ENCODE measurements at regions not wholly inside any gene's neighbourhood (a gene's known extent, or its start where the extent isn't known, plus 50 kb on each side); places are given as distances from the start of the nearest gene placed in this dataset.

DNA sequence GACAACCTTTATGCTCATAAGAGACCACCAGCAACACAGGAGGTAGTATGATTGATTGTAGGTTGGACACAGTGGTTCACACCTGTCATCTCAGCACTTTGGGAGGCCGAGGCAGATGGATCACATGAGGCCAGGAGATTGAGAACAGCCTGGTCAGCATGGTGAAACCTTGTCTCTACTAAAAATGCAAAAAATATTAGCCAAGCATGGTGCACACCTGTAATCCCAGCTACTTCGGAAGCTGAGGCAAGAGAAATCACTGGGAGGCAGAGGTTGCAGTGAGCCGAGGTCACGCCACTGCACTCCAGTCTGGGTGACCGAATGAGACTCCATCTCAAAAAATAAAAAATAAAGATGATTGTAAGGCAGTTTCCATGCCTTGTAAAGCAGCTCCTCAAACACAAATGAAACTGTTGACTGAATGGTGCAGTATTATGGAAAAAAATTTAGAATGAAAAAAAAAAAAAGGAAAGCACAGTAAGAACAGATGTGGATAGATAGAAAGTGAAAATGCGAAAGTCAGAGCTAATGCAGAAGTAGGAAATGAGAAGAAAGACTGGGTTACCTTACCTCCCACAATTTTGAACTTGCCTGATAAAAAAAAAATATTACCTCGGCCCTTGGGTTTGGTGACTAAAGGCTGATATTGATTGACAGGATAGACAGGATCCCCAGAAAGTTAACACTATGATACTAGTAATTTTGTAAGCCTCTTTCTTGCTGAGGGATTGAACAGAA lies 249.2 kb upstream of the TRAM1L1 start:
- ChIA-PET CTCF (no interaction called here), POLR2A (no interaction called here)
- TF ChIP-seq TARDBP (IDR thresholded peaks at IDR 0.05): no peak
- TF ChIP-seq ARNT (IDR thresholded peaks at IDR 0.05): no peak
- TF ChIP-seq HDGF (IDR thresholded peaks at IDR 0.05; ENCODE audit: borderline replicate concordance): no peak
- no peak for TF ChIP-seq FOXM1 (IDR thresholded peaks at IDR 0.05; ENCODE audit: borderline replicate concordance)
- TF ChIP-seq BHLHE40 (IDR thresholded peaks at IDR 0.05; ENCODE audit: borderline replicate concordance): no peak
- DNase-seq (ENCODE audit: extremely low spot score): no peak

DNA sequence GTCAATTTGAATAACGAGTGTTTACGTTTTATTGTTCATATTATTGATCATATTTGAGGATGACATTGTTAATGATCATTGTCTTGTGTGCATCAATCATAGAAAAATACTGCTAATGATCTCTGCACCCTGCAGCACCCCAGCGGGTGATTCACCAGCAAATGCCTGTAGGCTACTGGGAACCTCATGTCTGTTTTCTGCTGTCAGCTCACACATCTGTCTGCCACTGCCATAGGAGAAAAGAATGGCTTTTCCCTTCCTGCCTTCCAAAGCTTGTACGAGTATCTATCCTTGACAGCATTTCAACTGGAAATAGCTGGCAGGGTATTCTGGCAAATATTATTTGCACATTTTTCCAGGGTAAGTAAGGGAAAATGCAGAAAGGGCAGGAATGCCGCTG lies 272.1 kb upstream of the TRAM1L1 start:
- POLR2A ChIA-PET: no interaction called here
- no peak for DNase-seq (ENCODE audit: extremely low spot score)
- no peak for TF ChIP-seq BHLHE40 (IDR thresholded peaks at IDR 0.05; ENCODE audit: borderline replicate concordance)
- TF ChIP-seq L3MBTL2 (conservative IDR thresholded peaks at IDR 0.05): no peak
- no peak for TF ChIP-seq CTBP1 (IDR thresholded peaks at IDR 0.05; ENCODE audit: borderline replicate concordance)
- no peak for TF ChIP-seq SP1 (IDR thresholded peaks at IDR 0.05)
- no peak for TF ChIP-seq ELF4 (IDR thresholded peaks at IDR 0.05)
- no peak for TF ChIP-seq HDGF (IDR thresholded peaks at IDR 0.05; ENCODE audit: borderline replicate concordance)
- no peak for TF ChIP-seq TARDBP (IDR thresholded peaks at IDR 0.05)
- no peak for TF ChIP-seq FOXM1 (IDR thresholded peaks at IDR 0.05; ENCODE audit: borderline replicate concordance)
- no peak for TF ChIP-seq ZNF384 (IDR thresholded peaks at IDR 0.05)
- no peak for TF ChIP-seq LEF1 (IDR thresholded peaks at IDR 0.05; ENCODE audit: borderline replicate concordance)
- TF ChIP-seq SUZ12 (IDR thresholded peaks at IDR 0.05): no peak
- TF ChIP-seq, protein P1, sequence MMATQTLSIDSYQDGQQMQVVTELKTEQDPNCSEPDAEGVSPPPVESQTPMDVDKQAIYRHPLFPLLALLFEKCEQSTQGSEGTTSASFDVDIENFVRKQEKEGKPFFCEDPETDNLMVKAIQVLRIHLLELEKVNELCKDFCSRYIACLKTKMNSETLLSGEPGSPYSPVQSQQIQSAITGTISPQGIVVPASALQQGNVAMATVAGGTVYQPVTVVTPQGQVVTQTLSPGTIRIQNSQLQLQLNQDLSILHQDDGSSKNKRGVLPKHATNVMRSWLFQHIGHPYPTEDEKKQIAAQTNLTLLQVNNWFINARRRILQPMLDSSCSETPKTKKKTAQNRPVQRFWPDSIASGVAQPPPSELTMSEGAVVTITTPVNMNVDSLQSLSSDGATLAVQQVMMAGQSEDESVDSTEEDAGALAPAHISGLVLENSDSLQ (IDR thresholded peaks at IDR 0.05): no peak
- TF ChIP-seq NFRKB (IDR thresholded peaks at IDR 0.05): no peak
- TF ChIP-seq ARNT (IDR thresholded peaks at IDR 0.05): no peak
- no peak for TF ChIP-seq FOXA1 (IDR thresholded peaks at IDR 0.05)
- no peak for TF ChIP-seq FOXK2 (IDR thresholded peaks at IDR 0.05)
- CTCF ChIA-PET: no interaction called here

DNA sequence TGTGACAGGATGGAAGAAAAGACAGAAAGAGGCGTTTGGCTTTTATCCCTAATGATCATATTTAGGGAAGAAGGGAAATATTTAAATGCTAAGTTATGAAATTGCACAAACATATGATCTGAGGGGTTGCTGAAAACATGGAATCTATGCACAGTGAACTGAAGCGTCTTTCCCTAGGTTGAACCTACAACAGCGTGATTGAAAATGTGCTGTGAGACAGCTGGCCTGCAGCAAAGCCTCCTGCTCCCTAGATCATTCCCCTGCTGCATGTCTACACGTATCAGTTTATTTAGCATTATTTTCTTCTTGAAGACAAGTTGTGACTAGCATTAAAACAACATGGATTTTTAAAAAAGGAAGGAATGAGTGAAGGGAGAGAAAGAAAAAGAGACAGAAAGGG lies 272.5 kb upstream of the TRAM1L1 start:
- ChIA-PET CTCF (no interaction called here), POLR2A (no interaction called here)
- TF ChIP-seq FOXM1 (IDR thresholded peaks at IDR 0.05; ENCODE audit: borderline replicate concordance): no peak
- TF ChIP-seq SP1 (IDR thresholded peaks at IDR 0.05): no peak
- TF ChIP-seq FOXK2 (IDR thresholded peaks at IDR 0.05): no peak
- no peak for TF ChIP-seq ARNT (IDR thresholded peaks at IDR 0.05)
- no peak for TF ChIP-seq FOXA1 (IDR thresholded peaks at IDR 0.05)
- TF ChIP-seq, protein P1 (IDR thresholded peaks at IDR 0.05): no peak
- no peak for TF ChIP-seq SUZ12 (IDR thresholded peaks at IDR 0.05)
- no peak for TF ChIP-seq TARDBP (IDR thresholded peaks at IDR 0.05)
- no peak for TF ChIP-seq HDGF (IDR thresholded peaks at IDR 0.05; ENCODE audit: borderline replicate concordance)
- TF ChIP-seq ZNF384 (IDR thresholded peaks at IDR 0.05): no peak
- no peak for TF ChIP-seq BHLHE40 (IDR thresholded peaks at IDR 0.05; ENCODE audit: borderline replicate concordance)
- TF ChIP-seq LEF1 (IDR thresholded peaks at IDR 0.05; ENCODE audit: borderline replicate concordance): no peak
- no peak for TF ChIP-seq NFRKB (IDR thresholded peaks at IDR 0.05)
- TF ChIP-seq ELF4 (IDR thresholded peaks at IDR 0.05): no peak
- TF ChIP-seq CTBP1 (IDR thresholded peaks at IDR 0.05; ENCODE audit: borderline replicate concordance): no peak
- no peak for TF ChIP-seq L3MBTL2 (conservative IDR thresholded peaks at IDR 0.05)
- DNase-seq (ENCODE audit: extremely low spot score): no peak

DNA sequence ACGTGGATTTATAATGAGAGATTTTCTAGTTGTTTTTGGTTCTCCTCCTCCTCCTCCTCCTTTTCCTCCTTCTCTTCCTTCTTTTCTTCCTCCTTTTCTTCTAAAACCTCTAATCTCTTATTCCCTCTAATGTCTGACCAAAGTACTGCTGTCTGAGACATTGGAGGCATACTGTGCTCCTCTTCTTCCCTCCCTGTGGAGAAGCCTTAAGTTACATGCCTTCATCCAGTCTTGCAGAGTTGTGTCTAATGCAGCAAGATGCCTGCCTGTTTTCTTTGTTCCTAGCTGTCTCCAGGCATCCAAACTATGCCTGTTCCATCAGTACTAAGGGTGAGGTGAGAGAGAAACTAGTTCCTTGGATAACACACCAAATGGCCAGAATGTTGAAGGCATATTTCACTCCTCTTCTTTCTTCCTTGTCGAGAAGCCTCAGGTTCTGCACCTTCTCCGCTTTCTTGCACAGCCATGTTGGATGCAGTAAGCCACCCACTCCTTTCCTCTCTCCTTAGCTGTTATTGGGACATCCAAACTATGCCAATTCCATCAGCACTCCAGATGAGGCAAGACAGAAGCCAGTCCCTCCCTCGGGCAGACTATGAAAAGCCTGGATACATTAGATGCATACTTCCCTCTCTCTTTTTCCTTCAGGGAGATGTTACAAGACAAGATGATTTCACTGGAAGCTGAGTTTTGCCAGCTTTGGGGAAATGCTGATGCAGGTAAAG lies 285.7 kb upstream of the TRAM1L1 start:
- no peak for DNase-seq (ENCODE audit: extremely low spot score)
- ChIA-PET POLR2A (no interaction called here), CTCF (no interaction called here)
- TF ChIP-seq ELF4 (IDR thresholded peaks at IDR 0.05): no peak
- no peak for TF ChIP-seq ZNF384 (IDR thresholded peaks at IDR 0.05)
- TF ChIP-seq L3MBTL2 (conservative IDR thresholded peaks at IDR 0.05): no peak
- no peak for TF ChIP-seq FOXK2 (IDR thresholded peaks at IDR 0.05)
- no peak for TF ChIP-seq BHLHE40 (IDR thresholded peaks at IDR 0.05; ENCODE audit: borderline replicate concordance)
- no peak for TF ChIP-seq HDGF (IDR thresholded peaks at IDR 0.05; ENCODE audit: borderline replicate concordance)
- no peak for TF ChIP-seq CTBP1 (IDR thresholded peaks at IDR 0.05; ENCODE audit: borderline replicate concordance)
- TF ChIP-seq SP1 (IDR thresholded peaks at IDR 0.05): no peak
- TF ChIP-seq LEF1 (IDR thresholded peaks at IDR 0.05; ENCODE audit: borderline replicate concordance): no peak
- TF ChIP-seq ARNT (IDR thresholded peaks at IDR 0.05): no peak
- TF ChIP-seq, protein P1 (IDR thresholded peaks at IDR 0.05): no peak
- TF ChIP-seq FOXM1 (IDR thresholded peaks at IDR 0.05; ENCODE audit: borderline replicate concordance): no peak
- no peak for TF ChIP-seq TARDBP (IDR thresholded peaks at IDR 0.05)
- TF ChIP-seq FOXA1 (IDR thresholded peaks at IDR 0.05): no peak
- TF ChIP-seq NFRKB (IDR thresholded peaks at IDR 0.05): no peak
- no peak for TF ChIP-seq SUZ12 (IDR thresholded peaks at IDR 0.05)

DNA sequence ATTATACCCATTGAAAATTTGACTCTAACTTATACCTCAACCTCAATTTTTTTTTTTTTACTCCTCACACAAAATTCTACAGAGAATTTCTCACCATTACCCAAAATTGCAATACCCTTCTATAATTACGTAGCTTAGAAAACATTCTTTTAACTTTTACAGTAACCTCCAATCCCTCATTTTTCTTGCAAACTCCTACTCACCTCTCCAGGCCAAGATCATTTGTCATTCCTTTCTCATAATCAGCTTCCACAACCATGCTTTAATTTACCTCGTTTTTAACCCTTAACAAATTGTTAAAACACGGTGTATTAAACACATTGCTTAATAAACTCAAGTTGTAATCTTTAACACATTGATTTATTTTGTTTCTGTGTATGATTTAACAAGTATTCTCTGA lies 289.7 kb upstream of the TRAM1L1 start:
- no peak for TF ChIP-seq FOXK2 (IDR thresholded peaks at IDR 0.05)
- no peak for TF ChIP-seq L3MBTL2 (conservative IDR thresholded peaks at IDR 0.05)
- TF ChIP-seq HDGF (IDR thresholded peaks at IDR 0.05; ENCODE audit: borderline replicate concordance): no peak
- TF ChIP-seq, protein P1 (IDR thresholded peaks at IDR 0.05): no peak
- no peak for TF ChIP-seq NFRKB (IDR thresholded peaks at IDR 0.05)
- no peak for TF ChIP-seq SUZ12 (IDR thresholded peaks at IDR 0.05)
- no peak for TF ChIP-seq ELF4 (IDR thresholded peaks at IDR 0.05)
- no peak for TF ChIP-seq BHLHE40 (IDR thresholded peaks at IDR 0.05; ENCODE audit: borderline replicate concordance)
- TF ChIP-seq FOXM1 (IDR thresholded peaks at IDR 0.05; ENCODE audit: borderline replicate concordance): no peak
- no peak for TF ChIP-seq SP1 (IDR thresholded peaks at IDR 0.05)
- TF ChIP-seq TARDBP (IDR thresholded peaks at IDR 0.05): no peak
- TF ChIP-seq FOXA1 (IDR thresholded peaks at IDR 0.05): no peak
- POLR2A ChIA-PET: no interaction called here
- CTCF ChIA-PET: no interaction called here
- no peak for DNase-seq (ENCODE audit: extremely low spot score)

Measured in HEK293T (cell line).